ENCODE measurements at regions not wholly inside any gene's neighbourhood (a gene's known extent, or its start where the extent isn't known, plus 50 kb on each side); places are given as distances from the start of the nearest gene placed in this dataset.

DNA sequence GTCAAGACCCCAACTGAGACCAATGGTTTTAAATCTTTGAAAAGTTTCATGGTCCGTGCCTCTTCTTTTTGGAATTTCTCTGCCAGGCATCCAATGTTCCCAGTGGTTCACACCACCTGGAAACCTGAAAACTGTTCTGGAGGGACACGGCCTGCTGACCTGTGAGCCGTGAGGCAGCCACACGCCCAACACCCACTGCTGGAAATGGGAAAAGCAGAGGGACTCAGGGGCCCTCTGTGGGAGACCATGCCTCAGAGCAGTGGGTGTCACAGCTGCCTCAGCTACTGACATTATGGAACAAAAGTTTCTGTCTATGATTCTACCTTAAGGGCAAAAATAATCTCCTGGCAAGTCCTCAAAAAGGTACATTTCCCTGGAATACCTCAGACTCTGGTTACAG, 70.4 kb upstream of the VIPR2 start:
- Mint-ChIP-seq H3K27me3 (ENCODE audit: unreplicated experiment) (no peaks in the 10 kb centered on the region), H3K4me1 (ENCODE audit: low read depth, unreplicated experiment) (peaks cover 5% of the 10 kb centered on the region), H3K27ac (ENCODE audit: unreplicated experiment) (no peak overlapping the region), H3K9me3 (ENCODE audit: unreplicated experiment) (no peaks in the 10 kb centered on the region), H3K36me3 (ENCODE audit: unreplicated experiment) (no peaks in the 10 kb centered on the region), H3K4me3 (ENCODE audit: unreplicated experiment) (no peak overlapping the region)
- TF ChIP-seq, protein P1, sequence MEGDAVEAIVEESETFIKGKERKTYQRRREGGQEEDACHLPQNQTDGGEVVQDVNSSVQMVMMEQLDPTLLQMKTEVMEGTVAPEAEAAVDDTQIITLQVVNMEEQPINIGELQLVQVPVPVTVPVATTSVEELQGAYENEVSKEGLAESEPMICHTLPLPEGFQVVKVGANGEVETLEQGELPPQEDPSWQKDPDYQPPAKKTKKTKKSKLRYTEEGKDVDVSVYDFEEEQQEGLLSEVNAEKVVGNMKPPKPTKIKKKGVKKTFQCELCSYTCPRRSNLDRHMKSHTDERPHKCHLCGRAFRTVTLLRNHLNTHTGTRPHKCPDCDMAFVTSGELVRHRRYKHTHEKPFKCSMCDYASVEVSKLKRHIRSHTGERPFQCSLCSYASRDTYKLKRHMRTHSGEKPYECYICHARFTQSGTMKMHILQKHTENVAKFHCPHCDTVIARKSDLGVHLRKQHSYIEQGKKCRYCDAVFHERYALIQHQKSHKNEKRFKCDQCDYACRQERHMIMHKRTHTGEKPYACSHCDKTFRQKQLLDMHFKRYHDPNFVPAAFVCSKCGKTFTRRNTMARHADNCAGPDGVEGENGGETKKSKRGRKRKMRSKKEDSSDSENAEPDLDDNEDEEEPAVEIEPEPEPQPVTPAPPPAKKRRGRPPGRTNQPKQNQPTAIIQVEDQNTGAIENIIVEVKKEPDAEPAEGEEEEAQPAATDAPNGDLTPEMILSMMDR (IDR thresholded peaks at IDR 0.05; ENCODE audit: partially characterized antibody, unreplicated experiment), result no peak
- no peak for DNase-seq

DNA sequence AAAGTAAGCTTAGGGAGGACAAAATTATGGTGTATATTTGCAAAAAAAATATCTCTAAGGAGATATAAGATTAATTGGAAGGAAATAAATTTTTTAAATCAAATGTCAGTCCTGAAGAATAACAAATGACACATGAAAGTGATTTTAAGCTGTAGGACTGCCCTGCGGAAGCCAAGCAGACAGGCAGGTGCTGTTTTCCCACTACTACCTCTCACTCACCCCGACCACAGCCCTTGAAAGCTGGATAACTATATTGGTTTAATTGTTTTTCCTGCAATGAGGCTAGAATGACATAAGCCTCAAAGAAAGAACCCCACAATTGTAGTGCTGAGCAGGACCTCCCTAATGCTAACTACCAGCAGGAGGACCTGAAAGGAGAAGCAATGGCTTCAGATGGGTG, 68.6 kb upstream of the VIPR2 start:
- Mint-ChIP-seq H3K4me1 (ENCODE audit: low read depth, unreplicated experiment) (peaks cover 5% of the 10 kb centered on the region), H3K27me3 (ENCODE audit: unreplicated experiment) (no peaks in the 10 kb centered on the region), H3K27ac (ENCODE audit: unreplicated experiment) (no peak overlapping the region), H3K9me3 (ENCODE audit: unreplicated experiment) (no peaks in the 10 kb centered on the region), H3K4me3 (ENCODE audit: unreplicated experiment) (no peak overlapping the region), H3K36me3 (ENCODE audit: unreplicated experiment) (no peaks in the 10 kb centered on the region)
- TF ChIP-seq, protein P1 (IDR thresholded peaks at IDR 0.05; ENCODE audit: partially characterized antibody, unreplicated experiment), result no peak
- DNase-seq, result no peak

DNA sequence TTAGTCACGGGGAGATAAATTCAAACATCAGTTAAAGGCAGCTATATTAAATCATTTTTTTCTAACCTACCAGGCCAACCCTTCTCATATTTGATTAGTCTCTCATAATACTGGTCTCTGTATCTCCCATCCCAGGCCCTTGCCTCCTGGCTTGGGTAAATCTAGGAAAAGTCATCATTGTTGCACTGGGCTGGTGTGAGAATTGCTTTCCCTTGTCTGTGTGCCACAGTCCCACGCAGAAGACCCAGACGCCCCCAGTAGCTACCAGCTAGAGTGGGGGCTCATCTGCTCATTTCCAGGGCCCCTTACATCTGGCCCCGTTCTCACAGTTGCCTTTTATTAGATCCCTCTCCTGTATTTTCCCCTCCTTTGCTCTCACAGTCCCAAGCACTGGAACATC, 67.6 kb upstream of the VIPR2 start:
- Mint-ChIP-seq H3K36me3 (ENCODE audit: unreplicated experiment) (no peaks in the 10 kb centered on the region), H3K27me3 (ENCODE audit: unreplicated experiment) (no peaks in the 10 kb centered on the region), H3K4me3 (ENCODE audit: unreplicated experiment) (no peak overlapping the region), H3K4me1 (ENCODE audit: low read depth, unreplicated experiment) (no peaks in the 10 kb centered on the region), H3K9me3 (ENCODE audit: unreplicated experiment) (no peaks in the 10 kb centered on the region), H3K27ac (ENCODE audit: unreplicated experiment) (no peak overlapping the region)
- TF ChIP-seq, protein P1 (IDR thresholded peaks at IDR 0.05; ENCODE audit: partially characterized antibody, unreplicated experiment), result no peak
- no peak for DNase-seq

DNA sequence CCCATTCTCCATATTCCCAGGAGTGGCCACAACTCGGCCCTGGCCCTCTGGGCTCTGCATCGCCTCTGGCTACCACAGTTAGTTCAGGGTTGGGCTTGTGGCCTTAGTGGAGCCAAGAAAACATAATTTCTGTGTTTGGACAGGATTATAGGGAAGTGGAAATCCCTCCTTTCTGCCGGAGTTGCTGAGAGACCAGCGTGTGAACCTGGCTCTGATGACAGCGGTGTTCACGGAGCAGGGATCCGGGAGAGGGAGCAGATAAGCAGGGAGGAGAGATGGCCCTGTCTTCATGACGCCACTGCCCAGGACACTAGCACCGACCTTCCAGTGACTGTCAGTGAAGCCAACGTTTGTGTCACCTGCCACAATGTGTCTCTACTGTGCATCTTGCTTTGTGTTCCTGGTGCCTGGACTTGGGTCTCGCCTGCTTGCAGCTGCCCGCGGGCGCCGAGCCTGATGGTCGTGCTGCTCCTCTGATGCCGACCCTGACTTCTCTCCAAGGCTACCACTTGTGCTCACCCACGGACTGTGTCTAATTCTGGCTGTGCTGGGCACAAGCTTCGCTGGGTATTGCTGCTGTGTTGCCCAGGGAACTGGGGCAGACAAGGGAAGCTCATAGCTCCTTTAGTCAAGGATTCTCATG, 67.0 kb upstream of the VIPR2 start:
- Mint-ChIP-seq H3K4me1 (ENCODE audit: low read depth, unreplicated experiment) (no peaks in the 10 kb centered on the region), H3K27ac (ENCODE audit: unreplicated experiment) (no peak overlapping the region), H3K9me3 (ENCODE audit: unreplicated experiment) (no peaks in the 10 kb centered on the region), H3K27me3 (ENCODE audit: unreplicated experiment) (peaks cover 2% of the 10 kb centered on the region), H3K4me3 (ENCODE audit: unreplicated experiment) (no peak overlapping the region), H3K36me3 (ENCODE audit: unreplicated experiment) (no peaks in the 10 kb centered on the region)
- DNase-seq, result no peak
- TF ChIP-seq, protein P1 (IDR thresholded peaks at IDR 0.05; ENCODE audit: partially characterized antibody, unreplicated experiment), result no peak

DNA sequence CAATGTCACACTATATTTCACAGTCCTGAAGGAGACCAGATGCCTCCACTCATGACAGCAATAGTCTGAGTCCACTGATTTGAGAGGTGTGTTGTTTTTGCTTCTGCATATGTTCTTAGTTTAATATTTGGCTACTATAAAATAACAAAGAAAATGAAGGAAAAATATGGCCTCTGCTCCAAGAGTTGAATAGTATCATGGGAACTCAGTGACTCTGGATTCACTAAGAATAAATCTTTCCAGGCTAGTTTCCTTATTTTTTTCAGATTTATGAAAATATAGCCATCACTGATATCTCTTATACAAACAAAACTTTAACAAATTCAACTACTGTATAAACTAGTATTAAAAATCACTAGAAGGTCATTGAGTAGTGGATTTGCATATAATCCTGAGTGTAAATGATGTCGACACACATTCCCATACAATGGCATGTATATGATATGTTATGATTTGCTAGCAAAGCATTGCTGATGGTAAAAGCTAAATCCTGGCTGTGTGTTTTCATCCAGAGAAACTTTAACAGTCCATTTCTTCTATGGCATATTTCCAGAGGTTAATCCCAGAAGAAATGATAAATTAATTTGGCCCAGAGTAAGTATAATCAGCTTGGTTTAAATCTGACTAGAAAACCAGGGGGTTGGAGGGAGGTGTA, 66.0 kb upstream of the VIPR2 start:
- no peaks in the 10 kb centered on the region for H3K4me1 Mint-ChIP-seq (ENCODE audit: low read depth, unreplicated experiment)
- H3K4me3 Mint-ChIP-seq (ENCODE audit: unreplicated experiment), result no peak overlapping the region
- no peak overlapping the region for H3K27ac Mint-ChIP-seq (ENCODE audit: unreplicated experiment)
- H3K9me3 Mint-ChIP-seq (ENCODE audit: unreplicated experiment), result peaks cover 2% of the 10 kb centered on the region
- TF ChIP-seq, protein P1 (IDR thresholded peaks at IDR 0.05; ENCODE audit: partially characterized antibody, unreplicated experiment), result no peak
- H3K27me3 Mint-ChIP-seq (ENCODE audit: unreplicated experiment), result peaks cover 5% of the 10 kb centered on the region
- H3K36me3 Mint-ChIP-seq (ENCODE audit: unreplicated experiment), result no peaks in the 10 kb centered on the region
- no peak for DNase-seq

Data from glutamatergic neuron (in vitro differentiated cells).